ENCODE measurements at regions not wholly inside any gene's neighbourhood (a gene's known extent, or its start where the extent isn't known, plus 50 kb on each side); places are given as distances from the start of the nearest gene placed in this dataset.

DNA sequence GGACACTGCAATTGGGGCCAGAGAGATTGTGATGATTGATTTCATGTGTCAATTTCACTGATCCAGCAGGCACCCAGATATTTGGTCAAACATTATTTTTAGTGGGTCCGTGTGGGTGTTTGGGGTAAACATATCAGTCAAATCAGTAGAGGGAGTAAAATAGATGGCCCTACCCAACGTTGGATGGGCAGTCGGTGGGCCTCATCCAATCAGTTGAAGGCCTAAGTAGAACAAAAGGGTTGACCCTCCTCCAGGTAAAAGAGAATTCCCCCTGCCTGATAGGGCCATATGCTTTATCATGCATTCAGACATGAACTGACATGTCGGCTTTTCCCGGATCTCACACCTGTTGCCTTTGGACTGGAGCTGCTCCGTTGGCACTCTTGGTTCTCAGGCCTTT lies 195.1 kb upstream of the CAND1 start:
- TF ChIP-seq POLR2A (IDR thresholded peaks at IDR 0.05) (no peak), CTCF (IDR thresholded peaks at IDR 0.05) (no peak)
